GM18520 (cell line): ENCODE measurements at regions not wholly inside any gene's neighbourhood (a gene's known extent, or its start where the extent isn't known, plus 50 kb on each side); places are given as distances from the start of the nearest gene placed in this dataset.
A peak's percentile ranks its signal among the peaks of the same experiment; 100 is the strongest.

Experiments used
- ATAC-seq: cut with Tn5 transposase; IDR thresholded peaks from one replicate; pipeline ENCODE4 v1.9.1; 2021; ENCODE audit not compliant: unreplicated experiment

- ATAC-seq: no peak
Observed at GRCh38 chr2:143965493-143966164, 554.3 kb downstream of the ZEB2 start.

- no peak for ATAC-seq
Observed at GRCh38 chr2:143964891-143965290, 555.0 kb downstream of the ZEB2 start.

- ATAC-seq: no peak
Observed at GRCh38 chr2:143960177-143960576, 559.7 kb downstream of the ZEB2 start.

GRCh38 chr2:143957321-143957720 lies 562.6 kb downstream of the ZEB2 start:
- no peak for ATAC-seq

- ATAC-seq: no peak
Observed at GRCh38 chr2:143955401-143956065, 564.4 kb downstream of the ZEB2 start.

- ATAC-seq: no peak
Observed at GRCh38 chr2:143954844-143955243, 565.1 kb downstream of the ZEB2 start.

- no peak for ATAC-seq
Observed at GRCh38 chr2:143954186-143954585, 565.7 kb downstream of the ZEB2 start.

- ATAC-seq: no peak
Observed at GRCh38 chr2:143953451-143954030, 566.4 kb downstream of the ZEB2 start.

GRCh38 chr2:143952536-143952935 lies 567.4 kb downstream of the ZEB2 start:
- ATAC-seq: no peak

GRCh38 chr2:143950704-143951103 lies 569.2 kb downstream of the ZEB2 start:
- no peak for ATAC-seq

- peak; percentile 48 for ATAC-seq
Observed at GRCh38 chr2:143949121-143949848, 570.6 kb downstream of the ZEB2 start.

- no peak for ATAC-seq
Observed at GRCh38 chr2:143948710-143949109, 571.2 kb downstream of the ZEB2 start.

- no peak for ATAC-seq
Observed at GRCh38 chr2:143946436-143947391, 573.2 kb downstream of the ZEB2 start.

GRCh38 chr2:143942486-143942885 lies 577.4 kb downstream of the ZEB2 start:
- ATAC-seq: no peak

- ATAC-seq: no peak
Observed at GRCh38 chr2:143940720-143941119, 579.2 kb downstream of the ZEB2 start.

- no peak for ATAC-seq
Observed at GRCh38 chr2:143939626-143940330, 580.1 kb downstream of the ZEB2 start.

- ATAC-seq: no peak
Observed at GRCh38 chr2:143937723-143938350, 582.1 kb downstream of the ZEB2 start.

- peak; percentile 49 for ATAC-seq
Observed at GRCh38 chr2:143936848-143937722, 582.8 kb downstream of the ZEB2 start.

GRCh38 chr2:143936538-143936847 lies 583.4 kb downstream of the ZEB2 start:
- no peak for ATAC-seq
